H1 (cell line): ENCODE measurements at regions not wholly inside any gene's neighbourhood (a gene's known extent, or its start where the extent isn't known, plus 50 kb on each side); places are given as distances from the start of the nearest gene placed in this dataset.

Experiments used
- CTCF ChIA-PET: fragments of 300-600 bp; sonication (Branson Sonifier 250); formaldehyde crosslinking; loops from one replicate; lab custom pipeline; 2021; ENCODE audit not compliant: partially characterized antibody; lab: Charles Lee
- POLR2A ChIA-PET: fragments of 300-600 bp; sonication (Branson Sonifier 250); formaldehyde crosslinking; loops from one replicate; lab custom pipeline; 2021; ENCODE audit warnings: inconsistent platforms; ENCODE audit not compliant: partially characterized antibody; lab: Charles Lee
- DNase-seq, 2 experiments: peaks; one replicate each; pipeline versions ENCODE4 v3.0.0 to v3.0.0-alpha.2; 2010 to 2022; ENCODE audit warnings: low spot score in 2 of 2, low read depth in 1 of 2, mixed read lengths in 1 of 2
- FAIRE-seq: peaks from 2 replicates; lab custom pipeline; 2011; peaks lifted over from hg19 to GRCh38; lab: Jason Lieb, UNC
- H2AFZ ChIP-seq: 2 replicates; pipeline ENCODE4 v1.8.1; 2012; ENCODE audit warnings: low read length, inconsistent platforms
- H2AK5ac ChIP-seq: 2 replicates; pipeline ENCODE4 v1.6.1; 2013; ENCODE audit warnings: low read depth, low read length
- H2BK120ac ChIP-seq: replicated peaks from 2 replicates; pipeline ENCODE3; 2013; ENCODE audit warnings: low read depth, low read length, inconsistent platforms
- H2BK12ac ChIP-seq: 2 replicates; pipeline ENCODE4 v1.6.1; 2013; ENCODE audit warnings: low read depth, low read length
- H2BK15ac ChIP-seq: 2 replicates; pipeline ENCODE4 v1.6.1; 2013; ENCODE audit warnings: low read length
- H2BK20ac ChIP-seq: 2 replicates; pipeline ENCODE4 v1.6.1; 2013; ENCODE audit warnings: low read length
- H2BK5ac ChIP-seq: 2 replicates; pipeline ENCODE4 v1.6.1; 2013; ENCODE audit warnings: low read depth, low read length
- H3K14ac ChIP-seq: 2 replicates; pipeline ENCODE4 v1.6.1; 2013; ENCODE audit warnings: inconsistent platforms; ENCODE audit not compliant: insufficient read length
- H3K18ac ChIP-seq: 2 replicates; pipeline ENCODE4 v1.6.1; 2013; ENCODE audit warnings: low read length; ENCODE audit errors: extremely low read depth
- H3K23ac ChIP-seq: 2 replicates; pipeline ENCODE4 v1.6.1; 2013; ENCODE audit warnings: inconsistent platforms; ENCODE audit not compliant: insufficient read length
- H3K23me2 ChIP-seq: 2 replicates; pipeline ENCODE4 v1.6.1; 2013; ENCODE audit warnings: low read depth, low read length
- H3K27ac ChIP-seq: 2 replicates; pipeline ENCODE4 v1.6.1; 2011; ENCODE audit warnings: low read depth, low read length, inconsistent platforms
- H3K27me3 ChIP-seq, 4 experiments: replicated peaks in 1 of 4; 1 replicate in 1 of 4; 2 replicates in 3 of 4; pipeline versions ENCODE4 v1.6.1 to v1.8.1; 2011 to 2013; ENCODE audit warnings: low read length in 3 of 4, mild to moderate bottlenecking in 3 of 4, inconsistent platforms in 2 of 4, mixed read lengths in 2 of 4, moderate library complexity in 1 of 4; ENCODE audit not compliant: control insufficient read depth in 3 of 4, insufficient read depth in 3 of 4; ENCODE audit errors: extremely low read depth in 1 of 4
- H3K36me3 ChIP-seq, 4 experiments: 2 replicates each; pipeline versions ENCODE4 v1.6.1 to v1.8.1; 2011 to 2013; ENCODE audit warnings: mild to moderate bottlenecking in 4 of 4, low read length in 3 of 4, moderate library complexity in 2 of 4, control low read depth in 1 of 4, inconsistent platforms in 1 of 4; ENCODE audit not compliant: insufficient read depth in 4 of 4, control insufficient read depth in 2 of 4
- H3K4ac ChIP-seq: replicated peaks from 2 replicates; pipeline ENCODE3; 2013; ENCODE audit warnings: low read length, low read depth, mixed read lengths, inconsistent platforms; ENCODE audit not compliant: insufficient read length
- H3K4me1 ChIP-seq, 4 experiments: replicated peaks in 1 of 4; 1 replicate in 1 of 4; 2 replicates in 3 of 4; pipeline versions ENCODE4 v1.6.1 to v1.8.1; 2011 to 2013; ENCODE audit warnings: low read length in 3 of 4, inconsistent platforms in 2 of 4, mixed read lengths in 1 of 4; ENCODE audit not compliant: insufficient read depth in 4 of 4, control insufficient read depth in 3 of 4
- H3K4me2 ChIP-seq, 2 experiments: 2 replicates each; pipeline versions ENCODE4 v1.6.1 to v1.8.1; 2011 to 2013; ENCODE audit warnings: low read depth in 2 of 2, low read length in 2 of 2, control low read depth in 1 of 2, inconsistent platforms in 1 of 2, mild to moderate bottlenecking in 1 of 2; ENCODE audit not compliant: insufficient read depth in 1 of 2
- H3K4me3 ChIP-seq, 4 experiments: fragments of 200-600, 300-600 bp in 1 of 4; sonication (generic), shearing (Covaris generic), sonication (Bioruptor Twin) in 1 of 4; 2 replicates each; pipeline versions ENCODE4 v1.5.1 to v1.8.1; 2011 to 2016; ENCODE audit warnings: low read length in 4 of 4, low read depth in 3 of 4, control low read depth in 2 of 4, inconsistent platforms in 2 of 4, mild to moderate bottlenecking in 2 of 4, mixed read lengths in 1 of 4, moderate library complexity in 1 of 4; ENCODE audit not compliant: insufficient read depth in 2 of 4; ENCODE audit errors: extremely low read depth in 1 of 4
- H3K56ac ChIP-seq: replicated peaks from 2 replicates; pipeline ENCODE3; 2013; ENCODE audit warnings: low read depth, mild to moderate bottlenecking, mixed read lengths, low read length, inconsistent platforms; ENCODE audit not compliant: insufficient read length
- H3K79me1 ChIP-seq: 2 replicates; pipeline ENCODE4 v1.6.1; 2013; ENCODE audit warnings: low read depth, low read length, control low read depth
- H3K79me2 ChIP-seq, 2 experiments: 2 replicates each; pipeline versions ENCODE4 v1.6.1 to v1.8.1; 2012 to 2013; ENCODE audit warnings: low read length in 2 of 2, mild to moderate bottlenecking in 2 of 2, inconsistent platforms in 1 of 2; ENCODE audit not compliant: insufficient read depth in 2 of 2, control insufficient read depth in 1 of 2
- H3K9ac ChIP-seq, 4 experiments: replicated peaks in 1 of 4; 1 replicate in 1 of 4; 2 replicates in 3 of 4; pipeline versions ENCODE4 v1.6.1 to v1.8.1; 2011 to 2013; ENCODE audit warnings: low read depth in 3 of 4, low read length in 3 of 4, control low read depth in 2 of 4, mild to moderate bottlenecking in 2 of 4, moderate library complexity in 2 of 4, inconsistent platforms in 1 of 4; ENCODE audit errors: extremely low read depth in 1 of 4
- H3K9me3 ChIP-seq, 2 experiments: 2 replicates each; pipeline versions ENCODE4 v1.6.1 to v1.8.1; 2012 to 2013; ENCODE audit warnings: mild to moderate bottlenecking in 2 of 2, moderate library complexity in 2 of 2, control low read depth in 1 of 2, inconsistent platforms in 1 of 2, low read depth in 1 of 2, low read length in 1 of 2, mixed read lengths in 1 of 2; ENCODE audit not compliant: insufficient read depth in 2 of 2
- H4K20me1 ChIP-seq, 2 experiments: replicated peaks in 1 of 2; 2 replicates each; pipeline versions ENCODE3 to v1.8.1; 2011 to 2013; ENCODE audit warnings: inconsistent platforms in 2 of 2, low read length in 2 of 2, mild to moderate bottlenecking in 1 of 2; ENCODE audit not compliant: insufficient read depth in 2 of 2, control insufficient read depth in 1 of 2
- H4K5ac ChIP-seq: 2 replicates; pipeline ENCODE4 v1.6.1; 2013; ENCODE audit warnings: low read length, low read depth, mixed read lengths, inconsistent platforms; ENCODE audit not compliant: insufficient read length
- H4K8ac ChIP-seq: 2 replicates; pipeline ENCODE4 v1.8.0; 2013; ENCODE audit warnings: mild to moderate bottlenecking, moderate library complexity, low read length, inconsistent platforms; ENCODE audit not compliant: insufficient read depth; ENCODE audit errors: extremely low read depth
- H4K91ac ChIP-seq: replicated peaks from 2 replicates; pipeline ENCODE3; 2013; ENCODE audit warnings: low read length, mixed read lengths, inconsistent platforms; ENCODE audit not compliant: insufficient read length
- GABPA ChIP-seq: IDR thresholded peaks from 2 replicates; pipeline ENCODE4 v1.6.1; 2011; ENCODE audit warnings: mild to moderate bottlenecking, low read length, moderate library complexity, borderline replicate concordance; ENCODE audit not compliant: insufficient read depth
- RNF2 ChIP-seq: fragments of 200-900, 300-1000 bp; sonication (generic); IDR thresholded peaks from 2 replicates; pipeline ENCODE4 v1.7.1; 2016; ENCODE audit warnings: borderline replicate concordance, low read depth, mild to moderate bottlenecking, antibody characterized with exemption, low read length; ENCODE audit not compliant: poor library complexity, severe bottlenecking; ENCODE audit errors: missing control alignments
- SP4 ChIP-seq: IDR thresholded peaks from 2 replicates; pipeline ENCODE4 v1.6.1; 2012; ENCODE audit warnings: low read length, inconsistent platforms
- WGBS, 2 experiments: shearing (Covaris generic) in 1 of 2; methylation state at CpG; one replicate each; pipeline versions ENCODE4 v1.1.6 to v1.1.7; 2013 to 2015; ENCODE audit warnings: low lambda C conversion rate in 2 of 2, mixed read lengths in 2 of 2, inconsistent platforms in 1 of 2, low coverage in 1 of 2, missing lambda C conversion rate in 1 of 2; ENCODE audit not compliant: insufficient replicate concordance in 2 of 2, insufficient coverage in 1 of 2, insufficient read length in 1 of 2; ENCODE audit errors: extremely low coverage in 1 of 2, missing lambda C conversion rate in 1 of 2; 5-methylcytosine and 5-hydroxymethylcytosine counted together

GRCh38 chr18:73476031-73476430 lies 608.2 kb upstream of the NETO1 start:
- Histone ChIP-seq H3K4me3 (no peak overlapping the region), H4K8ac (no peak overlapping the region), H3K23me2 (no peaks in the 10 kb centered on the region), H2BK120ac (no peak overlapping the region), H2BK15ac (no peak overlapping the region), H3K36me3 (no peaks in the 10 kb centered on the region), H3K4me2 (no peak overlapping the region), H3K56ac (no peak overlapping the region), H3K18ac (no peak overlapping the region), H2AFZ (no peak overlapping the region), H2BK5ac (no peak overlapping the region), H3K4ac (no peak overlapping the region), H3K27ac (no peak overlapping the region), H4K20me1 (no peaks in the 10 kb centered on the region)
- ChIA-PET CTCF (no interaction called here), POLR2A (no interaction called here)
- 97% methylated on average over 3 of the region's 3 CpGs; no CpG with 5 or more reads in 1 of the 2 experiments for WGBS, 2 experiments
- no peak for DNase-seq
- FAIRE-seq: no peak
- TF ChIP-seq RNF2: no peak
- TF ChIP-seq SP4: no peak
- no peak for TF ChIP-seq GABPA
- TF ChIP-seq, all 59 proteins: peak for 0
- Histone ChIP-seq H3K27me3 (no peaks in the 10 kb centered on the region), H2AK5ac (no peak overlapping the region), H3K79me2 (no peaks in the 10 kb centered on the region), H2BK20ac (no peak overlapping the region), H3K79me1 (no peaks in the 10 kb centered on the region), H3K14ac (no peak overlapping the region), H3K9ac (no peak overlapping the region), H4K91ac (no peak overlapping the region), H4K5ac (no peak overlapping the region), H3K4me1 (no peaks in the 10 kb centered on the region), H2BK12ac (no peak overlapping the region), H3K9me3 (no peaks in the 10 kb centered on the region; a peak in 2 of 4 replicates), H3K23ac (no peak overlapping the region)
